SK-N-SH (cell line): ENCODE measurements at regions not wholly inside any gene's neighbourhood (a gene's known extent, or its start where the extent isn't known, plus 50 kb on each side); places are given as distances from the start of the nearest gene placed in this dataset.

Experiments used
- CTCF ChIA-PET: fragments of 300-600, 350-600 bp; formaldehyde crosslinking; extraction: SDS; loops from one replicate; lab custom pipeline; 2021; lab: Yijun Ruan, JAX
- POLR2A ChIA-PET: fragments of 350-600 bp; sonication (Branson Sonifier 250); formaldehyde crosslinking; extraction: SDS; loops from one replicate; lab custom pipeline; 2020; ENCODE audit warnings: antibody characterized with exemption, inconsistent platforms; lab: Yijun Ruan, JAX
- DNase-seq: peaks from one replicate; pipeline ENCODE4 v3.0.0; 2012
- H2AFZ ChIP-seq: fragments of 200-600 bp; sonication (generic); 2 replicates; pipeline ENCODE4 v1.8.1; 2016; ENCODE audit warnings: antibody characterized with exemption, mild to moderate bottlenecking, low read depth
- H3F3A ChIP-seq: fragments of 200-600 bp; sonication (generic); replicated peaks from 2 replicates; pipeline ENCODE3; 2016; ENCODE audit warnings: antibody characterized with exemption, mild to moderate bottlenecking; ENCODE audit not compliant: insufficient read depth
- H3K27ac ChIP-seq, 2 experiments: fragments of 200-500 bp in 1 of 2; fragments of 200-600 bp in 1 of 2; sonication (Bioruptor generic) in 1 of 2; sonication (generic), shearing (Covaris generic) in 1 of 2; 2 replicates each; pipeline versions ENCODE4 v1.5.1 to v1.6.1; 2014 to 2016; ENCODE audit warnings: low read depth in 2 of 2, inconsistent platforms in 1 of 2, low read length in 1 of 2, mild to moderate bottlenecking in 1 of 2, mixed read lengths in 1 of 2
- H3K27me3 ChIP-seq: fragments of 200-600 bp; sonication (generic), shearing (Covaris generic); 2 replicates; pipeline ENCODE4 v1.6.1; 2016; ENCODE audit warnings: mixed run types; ENCODE audit not compliant: insufficient read depth
- H3K36me3 ChIP-seq, 2 experiments: fragments of 200-500 bp in 1 of 2; fragments of 200-600 bp in 1 of 2; sonication (Bioruptor generic) in 1 of 2; sonication (generic) in 1 of 2; replicated peaks in 1 of 2; 2 replicates each; pipeline versions ENCODE3 to v1.5.1; 2014 to 2016; ENCODE audit warnings: low read length in 1 of 2, mild to moderate bottlenecking in 1 of 2; ENCODE audit not compliant: insufficient read depth in 2 of 2, control insufficient read depth in 1 of 2
- H3K4me1 ChIP-seq, 2 experiments: fragments of 200-500 bp in 1 of 2; fragments of 200-600 bp in 1 of 2; sonication (Bioruptor generic) in 1 of 2; sonication (generic), shearing (Covaris generic) in 1 of 2; 2 replicates each; pipeline versions ENCODE4 v1.5.1 to v1.6.1; 2014 to 2016; ENCODE audit warnings: low read depth in 1 of 2, low read length in 1 of 2, mixed run types in 1 of 2; ENCODE audit not compliant: insufficient read depth in 2 of 2, control insufficient read depth in 1 of 2
- H3K4me2 ChIP-seq: fragments of 200-600 bp; sonication (generic), shearing (Covaris generic); 2 replicates; pipeline ENCODE4 v1.6.1; 2017; ENCODE audit warnings: mixed run types
- H3K4me3 ChIP-seq, 2 experiments: fragments of 200-500 bp in 1 of 2; fragments of 200-600 bp in 1 of 2; sonication (Bioruptor generic) in 1 of 2; sonication (generic), shearing (Covaris generic) in 1 of 2; 2 replicates each; pipeline versions ENCODE4 v1.5.1 to v1.8.1; 2014 to 2016; ENCODE audit warnings: low read depth in 2 of 2, inconsistent platforms in 1 of 2, low read length in 1 of 2, mild to moderate bottlenecking in 1 of 2, mixed read lengths in 1 of 2, moderate library complexity in 1 of 2
- H3K79me2 ChIP-seq: fragments of 200-600 bp; sonication (generic); 2 replicates; pipeline ENCODE4 v1.8.1; 2017; ENCODE audit warnings: mild to moderate bottlenecking; ENCODE audit not compliant: insufficient read depth
- H3K9ac ChIP-seq: fragments of 200-600 bp; sonication (generic); 2 replicates; pipeline ENCODE4 v1.6.1; 2017; ENCODE audit warnings: mixed run types
- H3K9me2 ChIP-seq: fragments of 200-600 bp; sonication (generic); 2 replicates; pipeline ENCODE4 v1.6.1; 2017; ENCODE audit warnings: mixed run types
- H3K9me3 ChIP-seq: fragments of 200-600 bp; sonication (generic); 2 replicates; pipeline ENCODE4 v1.6.1; 2017; ENCODE audit warnings: mixed run types, mild to moderate bottlenecking, moderate library complexity
- H4K20me1 ChIP-seq: fragments of 200-600 bp; sonication (generic); 2 replicates; pipeline ENCODE4 v1.6.1; 2017; ENCODE audit warnings: mild to moderate bottlenecking, mixed run types; ENCODE audit not compliant: insufficient read depth
- CTCF ChIP-seq: fragments of 200-600 bp; sonication (generic); IDR thresholded peaks from 2 replicates; pipeline ENCODE4 v1.6.1; 2017; ENCODE audit warnings: antibody characterized with exemption, mild to moderate bottlenecking, moderate library complexity
- EP300 ChIP-seq, 2 experiments: IDR thresholded peaks; 2 replicates each; pipeline versions ENCODE4 v1.4.0 to v1.6.1; 2012; ENCODE audit warnings: borderline replicate concordance in 1 of 2, low read depth in 1 of 2, low read length in 1 of 2
- GATA2 ChIP-seq: sonication (generic); formaldehyde crosslinking; IDR thresholded peaks from 2 replicates; pipeline ENCODE4 v1.5.0; 2020; ENCODE audit warnings: mild to moderate bottlenecking, missing genetic modification reagents
- MEF2A ChIP-seq: IDR thresholded peaks from 2 replicates; pipeline ENCODE4 v1.4.0; 2012; ENCODE audit warnings: low read depth, borderline replicate concordance
- PBX3 ChIP-seq: IDR thresholded peaks from 2 replicates; pipeline ENCODE4; 2012
- RCOR1 ChIP-seq: fragments of 150-350 bp; IDR thresholded peaks from 2 replicates; pipeline ENCODE4 v1.6.1; 2017; ENCODE audit warnings: antibody characterized with exemption, low read length
- RFX5 ChIP-seq: IDR thresholded peaks from 2 replicates; pipeline ENCODE4 v1.6.1; 2012; ENCODE audit warnings: mild to moderate bottlenecking, improper control_type of control experiment, low read length
- TCF12 ChIP-seq: IDR thresholded peaks from 2 replicates; pipeline ENCODE4 v1.4.0; 2012
- TEAD4 ChIP-seq: IDR thresholded peaks from 2 replicates; pipeline ENCODE4 v1.4.0; 2012; ENCODE audit warnings: mild to moderate bottlenecking, borderline replicate concordance; ENCODE audit not compliant: insufficient read depth
- USF1 ChIP-seq: IDR thresholded peaks from 2 replicates; pipeline ENCODE4 v1.4.0; 2012; ENCODE audit warnings: low read depth, borderline replicate concordance
- ZBTB33 ChIP-seq: IDR thresholded peaks from 2 replicates; pipeline ENCODE4 v1.4.0; 2012; ENCODE audit warnings: low read depth, borderline replicate concordance
- WGBS: methylation state at CpG from one replicate; pipeline ENCODE4 v1.1.6; 2017; ENCODE audit warnings: low lambda C conversion rate; 5-methylcytosine and 5-hydroxymethylcytosine counted together

- Histone ChIP-seq H3K4me2 (no peak overlapping the region), H3K27ac (no peak overlapping the region), H3F3A (no peaks in the 10 kb centered on the region), H3K4me3 (no peak overlapping the region), H3K36me3 (no peaks in the 10 kb centered on the region), H3K9me2 (no peaks in the 10 kb centered on the region), H3K79me2 (no peaks in the 10 kb centered on the region), H3K9ac (no peak overlapping the region), H2AFZ (no peak overlapping the region), H3K4me1 (peaks cover 0 to 5% of the 10 kb centered on the region in 2 experiments; a peak in 2 of 4 replicates), H3K9me3 (no peaks in the 10 kb centered on the region), H3K27me3 (no peaks in the 10 kb centered on the region), H4K20me1 (no peaks in the 10 kb centered on the region)
- 52% methylated on average over 11 of the region's 11 CpGs for WGBS
- CTCF ChIA-PET = interaction anchor here (1.2 kb wide), 1 partner anchor 187 kb away, joined by 6 read pairs; no protein-coding TSS in a partner anchor
- POLR2A ChIA-PET = no interaction called here
- DNase-seq = no peak
- peak; percentile 58; the same call in 1 of the 2 replicates for TF ChIP-seq RCOR1
- TF ChIP-seq TCF12 = no peak
- TF ChIP-seq GATA2 = 0 out of 2 replicates have a peak, but pooled peaks have one; percentile 37
- TF ChIP-seq PBX3 = no peak
- no peak for TF ChIP-seq MEF2A
- TF ChIP-seq CTCF = no peak
- TF ChIP-seq RFX5 = no peak
- TF ChIP-seq EP300 (IDR thresholded peaks at IDR 0.05; ENCODE audit: borderline replicate concordance in 1 of 2, low read depth in 1 of 2, low read length in 1 of 2) = peak in 1 of 2 experiments; percentile 11; a peak in 1 of 4 replicates
- TF ChIP-seq TEAD4 = no peak
- TF ChIP-seq USF1 = no peak
- TF ChIP-seq ZBTB33 = no peak
These were observed 250.6 kb upstream of the HNRNPA3 start for GRCh38 chr2:176961775-176962619.
